A549 (cell line): ENCODE measurements at regions not wholly inside any gene's neighbourhood (a gene's known extent, or its start where the extent isn't known, plus 50 kb on each side); places are given as distances from the start of the nearest gene placed in this dataset.

ENCODE experiments used
- ATAC-seq, 2 experiments: fragments of 200-7000 bp in 1 of 2; fragments of >200 bp in 1 of 2; cut with Nextera tagmentation in 1 of 2; cut with Tn5 transposase in 1 of 2; 3 replicates each; pipeline versions ENCODE4 v1.8.0 to v1.9.1; 2018 to 2020; ENCODE audit warnings: mild to moderate bottlenecking in 1 of 2, moderate library complexity in 1 of 2
- CTCF ChIA-PET: fragments of 300-600 bp; sonication (Branson Sonifier 250); formaldehyde crosslinking; extraction: SDS; loops from one replicate; lab custom pipeline; 2021; ENCODE audit warnings: antibody characterized with exemption, inconsistent platforms; lab: Yijun Ruan, JAX
- POLR2A ChIA-PET: fragments of 350-600 bp; formaldehyde crosslinking; extraction: SDS; loops from one replicate; lab custom pipeline; 2021; ENCODE audit warnings: antibody characterized with exemption, inconsistent platforms; lab: Yijun Ruan, JAX
- DNase-seq, 2 experiments: peaks; one replicate each; pipeline versions ENCODE4 v3.0.0 to v3.0.0-alpha.2; 2011 to 2016; ENCODE audit warnings: low read depth in 1 of 2, low spot score in 1 of 2
- FAIRE-seq: peaks from 2 replicates; lab custom pipeline; 2011; peaks lifted over from hg19 to GRCh38; lab: Jason Lieb, UNC
- H3K27ac ChIP-seq, 2 experiments: fragments of >200 bp; sonication (Bioruptor Twin); formaldehyde crosslinking; 3 replicates each; pipeline ENCODE4 v1.5.1; 2016 to 2017
- H3K4me1 ChIP-seq: fragments of >200 bp; sonication (Bioruptor Twin); formaldehyde crosslinking; 3 replicates; pipeline ENCODE4 v1.6.1; 2016
- H3K4me2 ChIP-seq: fragments of >200 bp; sonication (Bioruptor Twin); formaldehyde crosslinking; 3 replicates; pipeline ENCODE4 v1.6.1; 2016
- H3K4me3 ChIP-seq: fragments of >200 bp; sonication (Bioruptor Twin); formaldehyde crosslinking; 3 replicates; pipeline ENCODE4 v1.5.1; 2016
- H3K9me3 ChIP-seq: fragments of >200 bp; sonication (Bioruptor Twin); formaldehyde crosslinking; 3 replicates; pipeline ENCODE4 v1.6.1; 2016
- BCL3 ChIP-seq: fragments of >200 bp; sonication (Bioruptor Twin); formaldehyde crosslinking; IDR thresholded peaks from 3 replicates; pipeline ENCODE4 v1.6.1; 2016
- CBX8 ChIP-seq: fragments of 200-600 bp; sonication (generic); IDR thresholded peaks from 2 replicates; pipeline ENCODE4 v1.6.1; 2016
- CHD4 ChIP-seq: fragments of 200-600 bp; sonication (generic); IDR thresholded peaks from 2 replicates; pipeline ENCODE4 v1.6.1; 2016; ENCODE audit warnings: antibody characterized with exemption, mild to moderate bottlenecking, borderline replicate concordance
- ESRRA ChIP-seq: fragments of 150-350 bp; IDR thresholded peaks from 2 replicates; pipeline ENCODE4 v1.6.1; 2014; ENCODE audit warnings: mild to moderate bottlenecking, low read length, borderline replicate concordance
- FOSB ChIP-seq: fragments of 250-450 bp; sonication (Bioruptor Pico); IDR thresholded peaks from 2 replicates; pipeline ENCODE4 v1.5.0; 2020; ENCODE audit warnings: mild to moderate bottlenecking, moderate library complexity
- GATA3 ChIP-seq: IDR thresholded peaks from 2 replicates; pipeline ENCODE4 v1.6.1; 2012; ENCODE audit warnings: borderline replicate concordance
- HES2 ChIP-seq: fragments of >200 bp; sonication (Bioruptor Twin); formaldehyde crosslinking; IDR thresholded peaks from 2 replicates; pipeline ENCODE4 v1.6.1; 2016
- HEYL ChIP-seq: fragments of 250-450 bp; sonication (Bioruptor Pico); IDR thresholded peaks from 2 replicates; pipeline ENCODE4 v1.8.0; 2021; ENCODE audit warnings: mild to moderate bottlenecking, moderate library complexity
- HMGXB4 ChIP-seq: fragments of 250-450 bp; sonication (Bioruptor Pico); IDR thresholded peaks from 2 replicates; pipeline ENCODE4 v1.5.0; 2021; ENCODE audit warnings: mild to moderate bottlenecking, moderate library complexity, borderline replicate concordance
- HOXA7 ChIP-seq: fragments of 250-450 bp; sonication (Bioruptor Pico); IDR thresholded peaks from 2 replicates; pipeline ENCODE4 v1.5.0; 2020; ENCODE audit warnings: mild to moderate bottlenecking, moderate library complexity
- KDM1A ChIP-seq: fragments of 200-600 bp; sonication (generic); IDR thresholded peaks from 2 replicates; pipeline ENCODE4 v1.6.1; 2016; ENCODE audit warnings: low read depth, mild to moderate bottlenecking
- KDM5A ChIP-seq: fragments of 200-600 bp; sonication (generic); IDR thresholded peaks from 2 replicates; pipeline ENCODE4 v1.6.1; 2016; ENCODE audit warnings: antibody characterized with exemption, mild to moderate bottlenecking
- NPAS2 ChIP-seq: fragments of 250-450 bp; sonication (Bioruptor Pico); IDR thresholded peaks from 2 replicates; pipeline ENCODE4 v1.8.0; 2022; ENCODE audit warnings: mild to moderate bottlenecking, moderate library complexity, borderline replicate concordance
- NR3C1 ChIP-seq: fragments of >200 bp; sonication (Bioruptor Twin); formaldehyde crosslinking; IDR thresholded peaks from 3 replicates; pipeline ENCODE4 v1.6.1; 2017
- PBX3 ChIP-seq: IDR thresholded peaks from 2 replicates; pipeline ENCODE4 v1.6.1; 2012
- PHF8 ChIP-seq: fragments of 200-600 bp; sonication (generic); IDR thresholded peaks from 2 replicates; pipeline ENCODE4 v1.6.1; 2016; ENCODE audit warnings: low read depth, mild to moderate bottlenecking, antibody characterized with exemption, moderate library complexity, borderline replicate concordance
- RAD21 ChIP-seq, 2 experiments: fragments of >200 bp in 1 of 2; sonication (Bioruptor Twin) in 1 of 2; formaldehyde crosslinking in 1 of 2; IDR thresholded peaks in 1 of 2; conservative IDR thresholded peaks in 1 of 2; 2 replicates in 1 of 2; 3 replicates in 1 of 2; pipeline ENCODE4 v1.6.1; 2012 to 2018; ENCODE audit warnings: inconsistent platforms in 1 of 2
- RCOR1 ChIP-seq: fragments of 150-350 bp; IDR thresholded peaks from 2 replicates; pipeline ENCODE4 v1.6.1; 2014; ENCODE audit warnings: antibody characterized with exemption, low read length, low read depth
- SREBF2 ChIP-seq: fragments of 450-650 bp; IDR thresholded peaks from 2 replicates; pipeline ENCODE4 v1.6.1; 2014; ENCODE audit warnings: mild to moderate bottlenecking, moderate library complexity
- TFCP2L1 ChIP-seq: fragments of 250-450 bp; sonication (Bioruptor Pico); IDR thresholded peaks from 2 replicates; pipeline ENCODE4 v1.5.0; 2021; ENCODE audit warnings: mild to moderate bottlenecking
- TP53 ChIP-seq: fragments of 250-450 bp; sonication (Bioruptor Pico); IDR thresholded peaks from 2 replicates; pipeline ENCODE4 v1.5.0; 2021; ENCODE audit warnings: mild to moderate bottlenecking, moderate library complexity
- USF2 ChIP-seq: fragments of 450-650 bp; IDR thresholded peaks from 2 replicates; pipeline ENCODE4 v1.6.1; 2014; ENCODE audit warnings: antibody characterized with exemption
- ZNF302 ChIP-seq: fragments of 250-450 bp; sonication (Bioruptor Pico); IDR thresholded peaks from 2 replicates; pipeline ENCODE4 v1.9.0; 2021; ENCODE audit warnings: inconsistent platforms, mild to moderate bottlenecking, moderate library complexity
- ZSCAN20 ChIP-seq: fragments of 250-450 bp; sonication (Bioruptor Pico); IDR thresholded peaks from 2 replicates; pipeline ENCODE4 v1.8.0; 2022; ENCODE audit warnings: mild to moderate bottlenecking, moderate library complexity
- WGBS: methylation state at CpG from one replicate; pipeline ENCODE4 v1.1.6; 2017; ENCODE audit errors: missing lambda C conversion rate; 5-methylcytosine and 5-hydroxymethylcytosine counted together

GRCh38 chr7:33792547-33793105, 112.7 kb upstream of the BMPER start:
- no peaks in the 10 kb centered on the region for H3K4me1 ChIP-seq
- no peak overlapping the region for H3K4me3 ChIP-seq
- FAIRE-seq (no peak), ATAC-seq (no peak), DNase-seq (no peak)
- ChIA-PET CTCF (no interaction called here), POLR2A (no interaction called here)
- no peak overlapping the region for H3K27ac ChIP-seq
- no peaks in the 10 kb centered on the region for H3K9me3 ChIP-seq
- no peak overlapping the region for H3K4me2 ChIP-seq
- WGBS: 81% methylated on average over 4 of the region's 4 CpGs
- TF ChIP-seq HOXA7 (CRISPR knock-in tag) (no peak), TP53 (CRISPR knock-in tag) (no peak), RCOR1 (no peak), KDM1A (no peak), KDM5A (no peak), ZSCAN20 (no peak), ESRRA (no peak), HES2 (no peak), TFCP2L1 (CRISPR knock-in tag) (no peak), USF2 (no peak), NR3C1 (no peak)

- TF ChIP-seq GATA3 (no peak), HMGXB4 (CRISPR knock-in tag) (no peak), HOXA7 (CRISPR knock-in tag) (no peak), FOSB (CRISPR knock-in tag) (no peak), BCL3 (no peak), SREBF2 (no peak), NPAS2 (CRISPR knock-in tag) (no peak), ZSCAN20 (no peak), ZNF302 (CRISPR knock-in tag) (no peak), CBX8 (no peak), PHF8 (no peak), RAD21 (conservative IDR thresholded peaks at IDR 0.05 in 1 of 2, IDR thresholded peaks at IDR 0.05 in 1 of 2) (no peak), HES2 (no peak), CHD4 (no peak), PBX3 (no peak), HEYL (CRISPR knock-in tag) (no peak)
- H3K4me1 ChIP-seq: no peaks in the 10 kb centered on the region
- ChIA-PET CTCF (no interaction called here), POLR2A (no interaction called here)
- no peak for DNase-seq
- WGBS: 36% methylated on average over 2 of the region's 2 CpGs
- no peak overlapping the region for H3K4me2 ChIP-seq
- H3K9me3 ChIP-seq: no peaks in the 10 kb centered on the region
- no peak overlapping the region for H3K27ac ChIP-seq
- ATAC-seq: no peak
- FAIRE-seq: no peak
- H3K4me3 ChIP-seq: no peak overlapping the region
Measured at GRCh38 chr7:33793616-33794015, 111.7 kb upstream of the BMPER start.
